ENCODE measurements at regions not wholly inside any gene's neighbourhood (a gene's known extent, or its start where the extent isn't known, plus 50 kb on each side); places are given as distances from the start of the nearest gene placed in this dataset.

DNA sequence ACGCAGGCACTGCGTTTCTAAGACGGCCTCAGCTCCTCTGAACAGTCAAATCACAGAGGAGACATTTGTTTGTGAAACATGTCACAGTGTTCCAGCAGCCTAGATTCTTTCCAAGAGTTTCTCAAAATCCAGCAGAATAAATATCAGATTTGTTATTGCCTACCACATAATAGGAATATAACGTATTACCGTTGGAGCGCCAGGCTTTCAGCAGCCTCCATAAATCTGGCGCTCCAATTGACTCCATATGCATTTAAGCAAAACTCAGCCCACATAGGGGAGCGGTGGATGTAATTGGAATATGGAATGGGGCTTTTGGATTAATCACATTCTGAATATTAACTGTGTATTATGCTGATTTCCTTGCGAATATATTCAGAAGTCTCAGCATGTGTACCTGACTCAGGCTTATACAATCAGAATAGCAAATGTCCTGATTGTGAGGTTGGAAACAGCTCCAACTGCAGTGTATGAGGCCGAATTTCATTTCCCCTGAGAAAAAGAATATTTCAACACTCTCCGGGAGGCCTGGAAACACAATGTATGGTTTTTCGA is 174.0 kb downstream of the ASCL4 start:
- TF ChIP-seq SUZ12 (IDR thresholded peaks at IDR 0.05; ENCODE audit: extremely low read depth, insufficient read depth, insufficient read length) (no peak), ZNF274 (IDR thresholded peaks at IDR 0.05; ENCODE audit: low read depth, low read length) (no peak)

All from NT2/D1 (cell line).